ENCODE measurements at regions not wholly inside any gene's neighbourhood (a gene's known extent, or its start where the extent isn't known, plus 50 kb on each side); places are given as distances from the start of the nearest gene placed in this dataset.

GRCh38 chr12:25714198-25714984, 161.3 kb upstream of the LMNTD1 start:
- DNase-seq (ENCODE audit: low spot score), result no peak

- DNase-seq (ENCODE audit: low spot score), result no peak
These were observed 162.0 kb upstream of the LMNTD1 start for GRCh38 chr12:25715102-25715501.

GRCh38 chr12:25716842-25717241, 163.8 kb upstream of the LMNTD1 start:
- no peak for DNase-seq (ENCODE audit: low spot score)

- no peak for DNase-seq (ENCODE audit: low spot score)
These were observed 164.5 kb upstream of the LMNTD1 start for GRCh38 chr12:25717552-25717951.

- DNase-seq (ENCODE audit: low spot score), result no peak
These were observed 165.1 kb upstream of the LMNTD1 start for GRCh38 chr12:25718081-25718731.

- no peak for DNase-seq (ENCODE audit: low spot score)
These were observed 166.4 kb upstream of the LMNTD1 start for GRCh38 chr12:25719505-25719904.

GRCh38 chr12:25723336-25723735, 170.3 kb upstream of the LMNTD1 start:
- no peak for DNase-seq (ENCODE audit: low spot score)

GRCh38 chr12:25723921-25724491, 170.9 kb upstream of the LMNTD1 start:
- DNase-seq (ENCODE audit: low spot score), result no peak

- no peak for DNase-seq (ENCODE audit: low spot score)
These were observed 172.4 kb upstream of the LMNTD1 start for GRCh38 chr12:25725470-25725869.

- DNase-seq (ENCODE audit: low spot score), result no peak
These were observed 172.8 kb upstream of the LMNTD1 start for GRCh38 chr12:25725931-25726330.

- DNase-seq (ENCODE audit: low spot score), result no peak
These were observed 175.0 kb upstream of the LMNTD1 start for GRCh38 chr12:25728056-25728595.

- DNase-seq (ENCODE audit: low spot score), result peak; percentile 14
These were observed 177.6 kb upstream of the LMNTD1 start for GRCh38 chr12:25730489-25731349.

- DNase-seq (ENCODE audit: low spot score), result no peak
These were observed 180.5 kb upstream of the LMNTD1 start for GRCh38 chr12:25733541-25733940.

GRCh38 chr12:25734529-25735180, 181.6 kb upstream of the LMNTD1 start:
- DNase-seq (ENCODE audit: low spot score), result no peak

- DNase-seq (ENCODE audit: low spot score), result no peak
These were observed 187.5 kb upstream of the LMNTD1 start for GRCh38 chr12:25740617-25741016.

- DNase-seq (ENCODE audit: low spot score), result no peak
These were observed 188.8 kb upstream of the LMNTD1 start for GRCh38 chr12:25741917-25742316.

- DNase-seq (ENCODE audit: low spot score), result no peak
These were observed 190.7 kb upstream of the LMNTD1 start for GRCh38 chr12:25743679-25744215.

- no peak for DNase-seq (ENCODE audit: low spot score)
These were observed 191.2 kb upstream of the LMNTD1 start for GRCh38 chr12:25744313-25744712.

- DNase-seq (ENCODE audit: low spot score), result no peak
These were observed 192.2 kb upstream of the LMNTD1 start for GRCh38 chr12:25745281-25745680.

- DNase-seq (ENCODE audit: low spot score), result no peak
These were observed 193.0 kb upstream of the LMNTD1 start for GRCh38 chr12:25746131-25746530.

- DNase-seq (ENCODE audit: low spot score), result no peak
These were observed 199.7 kb upstream of the LMNTD1 start for GRCh38 chr12:25752710-25753309.
